HepG2 (cell line): ENCODE measurements at regions not wholly inside any gene's neighbourhood (a gene's known extent, or its start where the extent isn't known, plus 50 kb on each side); places are given as distances from the start of the nearest gene placed in this dataset.

Experiments used
- ATAC-seq: fragments of 200-7000 bp; cut with Tn5 transposase; 3 replicates; pipeline ENCODE4 v1.9.1; 2020; ENCODE audit warnings: mild to moderate bottlenecking, moderate library complexity
- BruUV-seq: library from RNA; stranded (reverse); fragments of 400-500 nt; replicated peaks from 2 replicates; lab custom pipeline; 2021; lab: Mats Ljungman, UMichigan
- CTCF ChIA-PET: fragments of 300-600 bp; formaldehyde crosslinking; extraction: SDS; loops from one replicate; lab custom pipeline; 2021; ENCODE audit warnings: low total read pairs, inconsistent platforms, low intra/inter-chr PET ratio; lab: Yijun Ruan, JAX
- POLR2A ChIA-PET: fragments of 350-600 bp; sonication (Branson Sonifier 250); formaldehyde crosslinking; loops from one replicate; lab custom pipeline; 2020; ENCODE audit warnings: antibody characterized with exemption, inconsistent platforms; lab: Yijun Ruan, JAX
- DNase-seq: peaks from one replicate; pipeline ENCODE4 v3.0.0-alpha.2; 2015; ENCODE audit warnings: low spot score
- FAIRE-seq: peaks from 3 replicates; lab custom pipeline; 2011; peaks lifted over from hg19 to GRCh38; lab: Jason Lieb, UNC
- H2AFZ ChIP-seq: one replicate; pipeline ENCODE4 v1.6.1; 2011; ENCODE audit warnings: low read length, inconsistent platforms
- H3K27ac ChIP-seq: fragments of 300-600 bp; 3 replicates; pipeline ENCODE4 v1.8.0; 2011; ENCODE audit warnings: mixed run types, mild to moderate bottlenecking, mixed read lengths, low read length, inconsistent platforms; ENCODE audit not compliant: insufficient read depth; ENCODE audit errors: extremely low read length
- H3K27me3 ChIP-seq, 2 experiments: fragments of 200-600 bp in 1 of 2; 2 replicates in 1 of 2; 3 replicates in 1 of 2; pipeline versions ENCODE4 v1.6.0 to v1.8.0; 2011; ENCODE audit warnings: low read length in 2 of 2, mild to moderate bottlenecking in 2 of 2, moderate library complexity in 2 of 2, inconsistent platforms in 1 of 2; ENCODE audit not compliant: insufficient read depth in 2 of 2, control insufficient read depth in 1 of 2
- H3K36me3 ChIP-seq, 2 experiments: fragments of 200-600 bp in 1 of 2; replicated peaks in 1 of 2; 2 replicates in 1 of 2; 3 replicates in 1 of 2; pipeline versions ENCODE4 v1.5.1 to v1.8.0; 2011; ENCODE audit warnings: low read length in 2 of 2, inconsistent platforms in 1 of 2; ENCODE audit not compliant: insufficient read depth in 2 of 2, control insufficient read depth in 1 of 2
- H3K4me1 ChIP-seq: 2 replicates; pipeline ENCODE4 v1.5.1; 2012; ENCODE audit warnings: low read length, inconsistent platforms; ENCODE audit not compliant: insufficient read depth
- H3K4me2 ChIP-seq: 2 replicates; pipeline ENCODE4 v1.6.0; 2011; ENCODE audit warnings: low read depth, low read length, inconsistent platforms
- H3K4me3 ChIP-seq, 3 experiments: fragments of 200-600 bp in 1 of 3; sonication (generic), shearing (Covaris generic) in 1 of 3; replicated peaks in 1 of 3; 2 replicates each; pipeline ENCODE4 v1.5.1; 2011 to 2016; ENCODE audit warnings: low read length in 3 of 3, inconsistent platforms in 2 of 3, low read depth in 2 of 3, mild to moderate bottlenecking in 2 of 3, control low read depth in 1 of 3, mixed read lengths in 1 of 3; ENCODE audit not compliant: insufficient read depth in 1 of 3
- H3K79me2 ChIP-seq: one replicate; pipeline ENCODE4 v1.6.1; 2011; ENCODE audit warnings: low read length, inconsistent platforms; ENCODE audit not compliant: insufficient read depth
- H3K9ac ChIP-seq: 2 replicates; pipeline ENCODE4 v1.6.0; 2011; ENCODE audit warnings: mild to moderate bottlenecking, low read depth, low read length, inconsistent platforms; ENCODE audit not compliant: insufficient read depth
- H3K9me3 ChIP-seq: 2 replicates; pipeline ENCODE4 v1.5.1; 2012; ENCODE audit warnings: mild to moderate bottlenecking, low read length
- H4K20me1 ChIP-seq: 2 replicates; pipeline ENCODE4 v1.6.0; 2011; ENCODE audit warnings: inconsistent platforms, mild to moderate bottlenecking, low read length, moderate library complexity; ENCODE audit not compliant: insufficient read depth
- CEBPB ChIP-seq: IDR thresholded peaks from 2 replicates; pipeline ENCODE4 v1.6.1; 2011; ENCODE audit warnings: low read depth, low read length, improper control_type of control experiment, borderline replicate concordance
- DMAP1 ChIP-seq: IDR thresholded peaks from 2 replicates; pipeline ENCODE4 v1.6.1; 2016
- SKIL ChIP-seq: sonication (generic); formaldehyde crosslinking; IDR thresholded peaks from 2 replicates; pipeline ENCODE4 v1.8.0; 2022; ENCODE audit warnings: missing genetic modification reagents, mild to moderate bottlenecking, moderate library complexity, borderline replicate concordance
- YEATS4 ChIP-seq: sonication (generic); formaldehyde crosslinking; IDR thresholded peaks from 2 replicates; pipeline ENCODE4 v1.4.0; 2020; ENCODE audit warnings: missing genetic modification reagents, borderline replicate concordance
- ZNF451 ChIP-seq: sonication (generic); formaldehyde crosslinking; IDR thresholded peaks from 2 replicates; pipeline ENCODE4 v1.5.0; 2020; ENCODE audit warnings: mild to moderate bottlenecking, missing genetic modification reagents
- WGBS: methylation state at CpG from one replicate; pipeline ENCODE4 v1.1.6; 2017; ENCODE audit warnings: low lambda C conversion rate; 5-methylcytosine and 5-hydroxymethylcytosine counted together
- in situ Hi-C: cut with HindIII; loops from 2 replicates; pipeline ENCODE4 v1.10.0; 2017; ENCODE audit warnings: low pct_unique_long_range_greater_than_20kb; ENCODE audit not compliant: extremely low pct_ligation_motif_present
- intact Hi-C: fragments of 100-400 bp; cut with micrococcal nuclease; formaldehyde crosslinking; loops from one replicate; pipeline ENCODE4 v1.10.0; 2022; ENCODE audit not compliant: unreplicated experiment

GRCh38 chr4:92232566-92232965 lies 71.2 kb upstream of the GRID2 start (continued):
- TF ChIP-seq SKIL (CRISPR knock-in tag) (no peak), YEATS4 (CRISPR knock-in tag) (no peak), ZNF451 (CRISPR knock-in tag) (no peak)

- TF ChIP-seq DMAP1 (CRISPR knock-in tag): no peak
- peak; percentile 13; the same call in 1 of the 2 replicates for TF ChIP-seq CEBPB
- TF ChIP-seq, all 625 proteins: peak for 1
- H3K4me3 ChIP-seq: no peak overlapping the region
- ChIA-PET POLR2A (no interaction called here), CTCF (no interaction called here)
- WGBS: 2% methylated on average over 4 of the region's 4 CpGs
- H3K36me3 ChIP-seq: no peaks in the 10 kb centered on the region
- FAIRE-seq (no peak), ATAC-seq (no peak), DNase-seq (peak; percentile 39)
- in situ Hi-C loops (no loop called here), intact Hi-C loops (no loop called here)
- BruUV-seq: no TSS peak
- H3K27me3 ChIP-seq: no peaks in the 10 kb centered on the region
- no peak overlapping the region for H3K27ac ChIP-seq
- H3K4me2 ChIP-seq: no peak overlapping the region
- H3K9me3 ChIP-seq: peaks cover 19% of the 10 kb centered on the region
- H4K20me1 ChIP-seq: no peaks in the 10 kb centered on the region
- no peak overlapping the region for H2AFZ ChIP-seq
- no peaks in the 10 kb centered on the region for H3K79me2 ChIP-seq
- no peak overlapping the region for H3K9ac ChIP-seq
- no peaks in the 10 kb centered on the region for H3K4me1 ChIP-seq
These were observed 69.2 kb upstream of the GRID2 start for GRCh38 chr4:92234393-92235176.
